ENCODE measurements at regions not wholly inside any gene's neighbourhood (a gene's known extent, or its start where the extent isn't known, plus 50 kb on each side); places are given as distances from the start of the nearest gene placed in this dataset.
"Not testable (repeated sequence)": the region's sequence is repeated elsewhere in the genome, so short reads cannot be mapped to it uniquely, and the experiment has no call there.

- DNase-seq, result no peak
Measured at GRCh38 chr9:126056312-126057021, 270.2 kb upstream of the MVB12B start.

- peak in 2 of 56 donors; percentile 8 to 30 for DNase-seq
Measured at GRCh38 chr9:126057121-126057825, 269.4 kb upstream of the MVB12B start.

- DNase-seq, result peak in 1 of 56 donors; percentile 5
Measured at GRCh38 chr9:126058011-126058531, 268.6 kb upstream of the MVB12B start.

- DNase-seq, result no peak
Measured at GRCh38 chr9:126058591-126058990, 268.0 kb upstream of the MVB12B start.

GRCh38 chr9:126061575-126061974 lies 265.1 kb upstream of the MVB12B start:
- no peak for DNase-seq

- no peak for DNase-seq
Measured at GRCh38 chr9:126062158-126062886, 264.3 kb upstream of the MVB12B start.

- no peak for DNase-seq
Measured at GRCh38 chr9:126063326-126063725, 263.3 kb upstream of the MVB12B start.

- DNase-seq, result no peak
Measured at GRCh38 chr9:126066131-126066530, 260.5 kb upstream of the MVB12B start.

- no peak for DNase-seq
Measured at GRCh38 chr9:126067031-126067734, 259.4 kb upstream of the MVB12B start.

- no peak for DNase-seq
Measured at GRCh38 chr9:126068534-126069230, 257.9 kb upstream of the MVB12B start.

GRCh38 chr9:126069400-126069955 lies 257.2 kb upstream of the MVB12B start:
- no peak for DNase-seq

GRCh38 chr9:126070058-126070655 lies 256.5 kb upstream of the MVB12B start:
- no peak for DNase-seq

GRCh38 chr9:126071076-126071750 lies 255.4 kb upstream of the MVB12B start:
- no peak for DNase-seq

- not testable (repeated sequence) for DNase-seq
Measured at GRCh38 chr9:126077656-126078055, 249.0 kb upstream of the MVB12B start.

- no peak for DNase-seq
Measured at GRCh38 chr9:126080641-126081040, 246.0 kb upstream of the MVB12B start.

GRCh38 chr9:126081746-126082145 lies 244.9 kb upstream of the MVB12B start:
- DNase-seq, result no peak

- DNase-seq, result no peak
Measured at GRCh38 chr9:126084008-126084407, 242.6 kb upstream of the MVB12B start.

- no peak for DNase-seq
Measured at GRCh38 chr9:126084696-126085095, 241.9 kb upstream of the MVB12B start.

GRCh38 chr9:126085170-126085569 lies 241.5 kb upstream of the MVB12B start:
- no peak for DNase-seq
